Pancreas (tissue), 10 donors: ENCODE measurements at regions not wholly inside any gene's neighbourhood (a gene's known extent, or its start where the extent isn't known, plus 50 kb on each side); places are given as distances from the start of the nearest gene placed in this dataset.
"Not testable (repeated sequence)": the region's sequence is repeated elsewhere in the genome, so short reads cannot be mapped to it uniquely, and the experiment has no call there.

ENCODE experiments used
- ATAC-seq, 4 donors: fragments of 200-7000 bp; cut with Tn5 transposase; one replicate each; pipeline versions ENCODE4 v1.8.0 to v1.9.1; 2020; ENCODE audit warnings: mild to moderate bottlenecking in 4 of 4, moderate library complexity in 4 of 4
- DNase-seq, 6 donors: peaks; one replicate each; pipeline ENCODE4 v3.0.0-alpha.2; 2020
- FAIRE-seq: peaks from 2 replicates; lab custom pipeline; 2012; peaks lifted over from hg19 to GRCh38; lab: Jason Lieb, UNC
- H3K27ac ChIP-seq, 4 donors: fragments of 200-600 bp; sonication (generic); 1 replicate in 3 of 4; 2 replicates in 1 of 4; pipeline versions ENCODE4 v1.5.0 to v1.8.0; 2020
- H3K27me3 ChIP-seq, 4 donors: fragments of 200-600 bp; one replicate each; pipeline ENCODE4 v1.8.0; 2021
- H3K36me3 ChIP-seq, 3 donors: fragments of 200-600 bp; sonication (generic) in 1 of 3; one replicate each; pipeline versions ENCODE4 v1.5.0 to v1.8.0; 2020 to 2021
- H3K4me1 ChIP-seq, 3 donors: fragments of 200-600 bp; one replicate each; pipeline ENCODE4 v1.8.0; 2021
- H3K4me3 ChIP-seq, 4 donors: fragments of 200-600 bp; sonication (generic) in 2 of 4; one replicate each; pipeline versions ENCODE4 v1.5.0 to v1.8.0; 2020 to 2021
- H3K9me3 ChIP-seq, 4 donors: fragments of 200-600 bp; one replicate each; pipeline ENCODE4 v1.8.0; 2021
- WGBS, 2 donors: extraction: QIAGEN DNeasy Blood & Tissue Kit; methylation state at CpG; one replicate each; pipeline ENCODE4 v1.1.7; 2013; 5-methylcytosine and 5-hydroxymethylcytosine counted together
- intact Hi-C, 3 donors: fragments of 100-400 bp; cut with DNase I; formaldehyde crosslinking; loops; one replicate each; pipeline versions ENCODE4 v1.11.1 to v1.14.2; 2022
- TF ChIP-seq, protein P1 (sequence below), 4 donors: fragments of 200-600 bp; sonication (generic) in 3 of 4; IDR thresholded peaks; one replicate each; pipeline versions ENCODE4 v1.5.0 to v1.8.0; 2021; ENCODE audit warnings: antibody characterized with exemption in 4 of 4
- donor health status: healthy with polysubstance abuse.
- donor health status: DM: no; HTN: no; CAD: no; lungs with moderate emphysema.
- donor health status: DM: no; HTN: no; CAD: no.
- donor health status: control.
- donor health status: control.
- donor health status: Bipolar disorder and iron deficiency.
- donor health status: DM: yes; HTN: yes; CAD: no.
- donor health status: DM: no; HTN: no; CAD: no.
- donor health status: DM: no; HTN: no; CAD: no.
- donor health status: DM: yes; HTN: yes; CAD: no.

DNA sequence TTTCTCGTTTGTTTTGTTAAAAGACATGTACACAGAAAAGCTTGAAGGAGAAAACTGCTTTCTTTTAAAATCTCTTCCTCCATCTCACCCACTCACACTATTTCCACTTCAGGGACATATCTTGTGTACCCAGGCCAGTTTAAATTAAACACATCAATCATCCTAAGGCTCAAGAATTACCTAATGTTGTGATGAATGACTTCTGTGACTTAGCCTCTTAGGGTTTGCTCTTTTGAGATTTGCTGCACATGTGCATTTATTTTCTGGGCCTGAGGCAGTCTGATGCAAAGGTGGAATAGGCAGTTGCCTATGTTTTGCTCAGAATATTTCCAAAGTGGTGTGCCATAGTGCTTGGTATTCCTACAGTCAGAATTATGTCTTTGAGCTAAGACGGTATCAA lies 439.9 kb upstream of the CHD1 start:
- Histone ChIP-seq H3K4me1 (no peaks in the 10 kb centered on the region), H3K27me3 (no peaks in the 10 kb centered on the region), H3K36me3 (no peaks in the 10 kb centered on the region), H3K4me3 (no peak overlapping the region), H3K27ac (no peak overlapping the region), H3K9me3 (no peaks in the 10 kb centered on the region)
- 59 to 60% methylated on average over 2 of the region's 2 CpGs for WGBS, 2 donors
- DNase-seq (no peak), FAIRE-seq (no peak), ATAC-seq (no peak)
- TF ChIP-seq, protein P1, sequence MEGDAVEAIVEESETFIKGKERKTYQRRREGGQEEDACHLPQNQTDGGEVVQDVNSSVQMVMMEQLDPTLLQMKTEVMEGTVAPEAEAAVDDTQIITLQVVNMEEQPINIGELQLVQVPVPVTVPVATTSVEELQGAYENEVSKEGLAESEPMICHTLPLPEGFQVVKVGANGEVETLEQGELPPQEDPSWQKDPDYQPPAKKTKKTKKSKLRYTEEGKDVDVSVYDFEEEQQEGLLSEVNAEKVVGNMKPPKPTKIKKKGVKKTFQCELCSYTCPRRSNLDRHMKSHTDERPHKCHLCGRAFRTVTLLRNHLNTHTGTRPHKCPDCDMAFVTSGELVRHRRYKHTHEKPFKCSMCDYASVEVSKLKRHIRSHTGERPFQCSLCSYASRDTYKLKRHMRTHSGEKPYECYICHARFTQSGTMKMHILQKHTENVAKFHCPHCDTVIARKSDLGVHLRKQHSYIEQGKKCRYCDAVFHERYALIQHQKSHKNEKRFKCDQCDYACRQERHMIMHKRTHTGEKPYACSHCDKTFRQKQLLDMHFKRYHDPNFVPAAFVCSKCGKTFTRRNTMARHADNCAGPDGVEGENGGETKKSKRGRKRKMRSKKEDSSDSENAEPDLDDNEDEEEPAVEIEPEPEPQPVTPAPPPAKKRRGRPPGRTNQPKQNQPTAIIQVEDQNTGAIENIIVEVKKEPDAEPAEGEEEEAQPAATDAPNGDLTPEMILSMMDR (IDR thresholded peaks at IDR 0.05): no peak
- intact Hi-C loops: no loop called here

DNA sequence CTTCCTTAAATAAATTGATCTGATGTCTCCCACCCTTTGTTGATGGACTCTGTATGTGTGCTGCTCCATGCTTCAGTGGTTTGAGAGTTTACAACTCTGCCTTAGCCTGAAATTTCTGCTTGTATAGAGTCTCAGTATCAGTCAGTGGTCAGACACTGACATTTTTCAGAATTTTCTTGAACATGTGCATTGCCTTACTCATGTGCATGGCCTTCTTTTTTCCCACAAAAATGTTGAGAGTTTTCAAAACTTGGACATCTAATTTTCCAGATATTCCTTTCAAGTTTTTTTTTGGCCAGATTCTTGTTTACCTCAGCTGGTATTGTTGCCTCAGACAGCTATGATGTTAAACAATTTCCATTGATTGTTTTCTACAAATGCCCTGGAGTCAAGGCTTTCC lies 427.1 kb upstream of the CHD1 start:
- no peaks in the 10 kb centered on the region for H3K27me3 ChIP-seq
- H3K27ac ChIP-seq: no peak overlapping the region
- intact Hi-C loops: no loop called here
- no peaks in the 10 kb centered on the region for H3K4me1 ChIP-seq
- no peaks in the 10 kb centered on the region for H3K9me3 ChIP-seq
- H3K4me3 ChIP-seq: no peak overlapping the region
- TF ChIP-seq, protein P1 (IDR thresholded peaks at IDR 0.05): no peak
- no peak for ATAC-seq
- DNase-seq: no peak
- no peaks in the 10 kb centered on the region for H3K36me3 ChIP-seq
- no peak for FAIRE-seq

- no peaks in the 10 kb centered on the region for H3K4me1 ChIP-seq
- H3K9me3 ChIP-seq: no peaks in the 10 kb centered on the region
- H3K27ac ChIP-seq: no peak overlapping the region
- H3K4me3 ChIP-seq: no peak overlapping the region
- FAIRE-seq: no peak
- H3K27me3 ChIP-seq: no peaks in the 10 kb centered on the region
- TF ChIP-seq, protein P1 (IDR thresholded peaks at IDR 0.05): no peak
- no peak for DNase-seq
- intact Hi-C loops: no loop called here
- 25 to 54% methylated on average over 2 of the region's 2 CpGs for WGBS, 2 donors
- ATAC-seq: no peak
- no peaks in the 10 kb centered on the region for H3K36me3 ChIP-seq
Measured at GRCh38 chr5:99349787-99350186, 421.0 kb upstream of the CHD1 start.

- no peak for FAIRE-seq
- intact Hi-C loops: no loop called here
Measured at GRCh38 chr5:99348597-99348996, 419.8 kb upstream of the CHD1 start.

GRCh38 chr5:99339758-99340157 lies 411.0 kb upstream of the CHD1 start:
- DNase-seq, H3K9me3 ChIP-seq, H3K27me3 ChIP-seq, intact Hi-C loops, H3K27ac ChIP-seq, H3K4me1 ChIP-seq, H3K36me3 ChIP-seq, ATAC-seq, H3K4me3 ChIP-seq, FAIRE-seq: not testable (repeated sequence)
- WGBS, 2 donors: 95 to 96% methylated on average over 2 of the region's 2 CpGs

More at GRCh38 chr5:99348597-99348996, 419.8 kb upstream of the CHD1 start:
- Histone ChIP-seq H3K36me3 (no peaks in the 10 kb centered on the region), H3K4me1 (no peaks in the 10 kb centered on the region), H3K27ac (no peak overlapping the region), H3K4me3 (no peak overlapping the region), H3K27me3 (no peaks in the 10 kb centered on the region), H3K9me3 (no peaks in the 10 kb centered on the region)
- DNase-seq (no peak), ATAC-seq (no peak)
- WGBS, 2 donors: 67 to 80% methylated on average over 4 of the region's 4 CpGs
- TF ChIP-seq, protein P1 (IDR thresholded peaks at IDR 0.05): no peak

DNA sequence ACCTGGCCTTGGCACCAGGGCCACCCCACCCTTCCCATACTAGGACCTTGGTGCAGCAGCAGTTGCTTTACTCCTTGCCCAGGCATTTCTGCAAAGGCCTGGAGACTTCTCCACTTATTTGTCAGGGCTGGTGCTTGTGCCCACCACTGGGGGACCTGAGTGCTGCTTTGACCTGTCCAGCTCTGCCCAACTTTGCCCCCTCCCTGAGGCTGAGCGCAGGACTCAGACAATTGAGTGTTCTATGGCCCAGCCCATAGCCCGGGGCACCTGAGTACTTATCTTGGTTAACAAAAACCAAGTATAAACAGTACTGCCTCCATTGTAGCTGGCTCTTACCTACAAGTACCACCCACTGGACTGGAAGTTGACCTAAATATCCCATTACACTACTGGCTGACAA lies 406.1 kb upstream of the CHD1 start:
- TF ChIP-seq, protein P1 (IDR thresholded peaks at IDR 0.05): no peak
- FAIRE-seq: no peak
- Histone ChIP-seq H3K4me1 (no peaks in the 10 kb centered on the region), H3K9me3 (no peaks in the 10 kb centered on the region), H3K4me3 (no peak overlapping the region), H3K27me3 (no peaks in the 10 kb centered on the region), H3K36me3 (no peaks in the 10 kb centered on the region), H3K27ac (no peak overlapping the region)
- ATAC-seq: no peak
- 85 to 86% methylated on average over 2 of the region's 2 CpGs for WGBS, 2 donors
- intact Hi-C loops: no loop called here
- DNase-seq: no peak
